GM18873 (cell line): ENCODE measurements at regions not wholly inside any gene's neighbourhood (a gene's known extent, or its start where the extent isn't known, plus 50 kb on each side); places are given as distances from the start of the nearest gene placed in this dataset.

Experiments
- ATAC-seq: cut with Tn5 transposase; IDR thresholded peaks from one replicate; pipeline ENCODE4 v1.9.1; 2021; ENCODE audit warnings: mild to moderate bottlenecking, moderate library complexity, moderate number of reproducible peaks; ENCODE audit not compliant: unreplicated experiment, low FRiP score

DNA sequence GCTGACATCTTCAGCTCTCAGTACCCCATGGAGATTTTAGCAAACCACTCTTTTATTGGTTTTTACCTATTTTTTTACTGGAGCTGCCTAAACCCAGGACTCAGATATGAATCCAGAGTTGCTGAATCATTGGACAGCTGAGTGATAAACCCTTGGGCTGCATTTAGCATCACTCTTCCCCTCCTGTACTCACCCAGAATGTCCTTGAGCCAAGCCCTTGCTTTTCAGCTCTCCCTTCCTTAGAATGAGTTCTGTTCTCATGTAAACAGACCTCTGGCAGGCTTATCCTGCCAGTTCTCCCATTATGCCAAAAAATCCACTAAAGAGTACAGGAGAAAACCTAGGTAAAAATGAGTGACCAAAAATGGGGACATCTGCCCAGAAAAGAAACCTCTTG lies 200.1 kb upstream of the POU2AF2 start:
- no peak for ATAC-seq

DNA sequence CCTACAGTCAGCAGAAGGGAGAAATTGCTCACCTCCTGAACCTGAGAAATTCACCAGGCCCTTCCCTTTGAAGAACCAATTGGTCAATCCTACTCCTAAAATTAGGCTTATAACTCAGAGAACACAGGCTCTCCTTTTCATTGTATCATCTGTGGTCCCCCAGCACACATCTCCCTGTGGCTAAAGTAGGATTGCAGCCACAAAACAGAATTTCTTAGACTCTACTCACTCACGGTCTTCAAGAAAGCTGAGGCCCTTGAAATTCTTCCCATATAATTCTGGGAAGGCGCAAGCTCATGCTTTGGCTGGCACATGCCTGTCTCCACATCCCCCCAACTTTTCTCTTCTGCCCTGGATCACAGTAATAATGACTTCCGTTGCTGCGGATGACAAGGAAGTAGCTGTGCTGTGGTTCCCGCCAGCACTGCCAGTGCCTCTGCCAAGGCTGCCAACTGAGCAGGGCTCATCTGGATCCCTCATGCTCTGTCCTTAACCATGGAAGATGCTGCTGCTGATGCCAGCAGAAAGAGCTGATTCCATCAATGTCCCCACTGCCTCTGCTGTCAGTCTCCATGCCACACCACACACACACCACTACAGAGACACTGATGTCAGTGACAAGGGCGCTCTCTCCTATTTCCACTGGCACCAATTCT lies 200.6 kb upstream of the POU2AF2 start:
- ATAC-seq, result no peak

GRCh38 chr11:111039982-111040381 lies 205.5 kb upstream of the POU2AF2 start:
- no peak for ATAC-seq

DNA sequence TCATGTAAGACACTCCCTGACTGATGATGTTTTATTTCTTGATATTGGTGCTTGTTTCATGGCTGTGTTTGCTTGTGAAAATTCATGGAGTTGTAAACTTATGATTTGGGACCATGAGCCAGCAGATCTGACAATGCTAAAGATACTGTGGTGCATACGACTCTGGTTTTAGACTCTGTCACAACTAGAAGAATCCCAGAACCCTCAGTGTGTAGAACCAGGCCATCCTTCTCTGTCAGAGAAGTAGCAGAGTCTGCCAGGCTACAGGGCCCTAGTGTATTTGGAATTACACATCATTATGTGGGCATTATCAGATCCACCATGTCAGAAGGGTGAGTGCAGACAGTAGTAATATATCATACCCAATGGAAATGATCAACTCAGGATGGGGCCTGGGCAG lies 209.8 kb upstream of the POU2AF2 start:
- ATAC-seq, result no peak

DNA sequence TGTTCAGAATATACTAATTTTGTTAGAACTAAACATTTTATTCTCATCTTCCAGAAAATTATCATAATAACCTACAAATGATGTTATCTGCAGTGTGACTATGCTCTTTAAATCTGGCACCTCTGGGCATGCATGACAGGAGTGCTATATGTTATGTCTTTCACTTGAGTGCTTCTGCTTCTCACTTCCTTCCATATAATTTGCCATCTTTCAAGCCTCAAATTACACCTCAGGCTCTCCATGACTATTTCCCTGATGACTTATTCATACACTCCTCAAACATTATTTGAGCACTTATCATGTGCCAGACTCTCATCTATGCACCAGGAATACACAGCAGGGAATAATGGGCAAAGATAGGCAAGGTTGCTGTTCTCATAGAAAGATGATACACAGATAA lies 219.3 kb upstream of the POU2AF2 start:
- no peak for ATAC-seq

DNA sequence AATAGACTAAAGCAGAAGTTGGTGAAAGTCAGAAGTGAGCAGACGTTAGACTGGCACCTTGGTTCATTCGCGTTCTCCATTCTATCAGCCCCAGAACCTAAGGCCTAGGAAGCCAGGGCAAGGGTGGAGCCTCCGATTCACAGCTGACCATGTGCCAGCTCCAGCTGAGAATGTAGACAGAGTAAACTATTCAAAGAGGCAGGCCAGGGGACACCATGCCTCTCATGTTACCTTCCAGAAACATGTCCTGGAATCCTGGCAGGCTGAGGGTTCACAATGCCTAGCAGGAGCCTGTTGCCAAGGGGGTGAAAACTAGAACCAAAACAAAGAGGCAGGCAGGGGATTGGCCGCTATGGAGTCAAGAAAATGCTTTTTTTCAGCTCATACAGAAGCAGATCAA lies 224.4 kb upstream of the POU2AF2 start:
- ATAC-seq, result no peak

DNA sequence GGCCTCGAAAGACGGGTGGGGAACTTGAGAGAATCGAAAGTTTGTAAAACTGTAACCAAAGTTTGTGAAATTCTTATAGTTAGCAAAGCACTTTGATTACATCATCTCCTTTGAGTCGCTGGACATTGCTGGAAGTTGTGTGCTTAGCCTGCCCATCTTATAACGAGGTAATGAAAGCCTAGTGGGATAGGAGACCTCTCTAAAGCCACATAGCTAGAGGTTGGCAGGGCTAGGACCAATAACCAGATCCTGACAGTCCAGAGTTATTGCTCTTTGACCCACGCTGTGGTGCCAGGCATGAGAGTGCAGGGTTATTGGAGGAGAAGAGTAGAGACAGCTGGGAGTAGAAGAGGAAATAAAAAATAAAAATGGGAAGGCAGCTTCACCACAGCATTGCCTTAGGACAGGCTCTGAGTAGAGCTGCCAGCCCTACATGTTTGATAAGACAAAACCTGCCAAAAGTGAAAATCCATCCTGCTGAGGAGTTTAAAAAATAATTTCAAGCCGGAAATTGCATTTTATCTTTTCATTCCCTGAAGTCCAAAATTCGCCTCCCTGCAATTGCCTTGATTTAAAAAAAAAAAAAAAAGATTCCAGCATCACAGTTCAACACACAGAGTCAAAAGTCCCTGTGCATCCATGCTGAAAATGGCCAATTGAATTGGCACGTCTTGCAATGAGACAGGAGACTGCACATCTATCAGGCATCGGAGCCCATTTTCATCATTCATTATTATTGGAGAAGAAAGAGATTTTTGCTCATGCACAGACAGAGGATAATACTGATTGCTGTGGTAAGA lies 225.5 kb upstream of the POU2AF2 start:
- ATAC-seq, result no peak

DNA sequence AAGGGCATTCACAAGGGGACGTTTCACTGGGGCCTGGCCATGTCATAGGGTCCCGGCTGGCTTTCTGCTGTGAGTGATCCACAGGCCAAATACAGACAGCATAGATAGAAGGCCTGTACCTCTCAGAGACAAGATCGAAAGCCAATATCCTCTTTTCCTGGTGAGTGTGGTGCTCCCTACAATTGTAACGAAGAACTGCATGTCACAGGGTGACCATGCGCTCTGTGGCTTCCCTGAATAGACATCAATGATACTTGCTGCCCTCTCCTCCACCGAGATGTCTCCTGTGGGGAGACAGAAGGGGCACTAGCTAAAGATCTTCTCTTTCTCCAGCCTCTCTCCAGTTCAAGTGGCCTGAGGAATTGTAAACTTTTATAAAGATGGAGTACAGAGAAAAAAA lies 226.1 kb upstream of the POU2AF2 start:
- no peak for ATAC-seq

- no peak for ATAC-seq
Measured at GRCh38 chr11:111018566-111018965, 227.0 kb upstream of the POU2AF2 start.

- no peak for ATAC-seq
Measured at GRCh38 chr11:111012491-111012890, 233.0 kb upstream of the POU2AF2 start.

DNA sequence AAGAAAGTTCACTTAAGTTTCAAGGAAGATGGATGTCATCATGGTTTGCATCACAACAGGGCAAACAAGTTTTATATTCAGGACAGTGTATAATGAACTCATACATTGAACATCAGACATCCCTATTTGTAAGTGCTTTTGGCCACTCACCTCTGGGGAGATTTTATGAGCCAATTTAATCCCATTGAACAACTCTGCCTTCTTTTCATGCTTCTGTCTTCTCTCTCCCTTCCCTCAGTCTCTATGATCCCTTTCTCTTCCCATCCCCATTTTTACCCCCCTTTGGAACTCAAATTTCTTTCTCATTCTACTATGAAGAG lies 234.3 kb upstream of the POU2AF2 start:
- no peak for ATAC-seq

DNA sequence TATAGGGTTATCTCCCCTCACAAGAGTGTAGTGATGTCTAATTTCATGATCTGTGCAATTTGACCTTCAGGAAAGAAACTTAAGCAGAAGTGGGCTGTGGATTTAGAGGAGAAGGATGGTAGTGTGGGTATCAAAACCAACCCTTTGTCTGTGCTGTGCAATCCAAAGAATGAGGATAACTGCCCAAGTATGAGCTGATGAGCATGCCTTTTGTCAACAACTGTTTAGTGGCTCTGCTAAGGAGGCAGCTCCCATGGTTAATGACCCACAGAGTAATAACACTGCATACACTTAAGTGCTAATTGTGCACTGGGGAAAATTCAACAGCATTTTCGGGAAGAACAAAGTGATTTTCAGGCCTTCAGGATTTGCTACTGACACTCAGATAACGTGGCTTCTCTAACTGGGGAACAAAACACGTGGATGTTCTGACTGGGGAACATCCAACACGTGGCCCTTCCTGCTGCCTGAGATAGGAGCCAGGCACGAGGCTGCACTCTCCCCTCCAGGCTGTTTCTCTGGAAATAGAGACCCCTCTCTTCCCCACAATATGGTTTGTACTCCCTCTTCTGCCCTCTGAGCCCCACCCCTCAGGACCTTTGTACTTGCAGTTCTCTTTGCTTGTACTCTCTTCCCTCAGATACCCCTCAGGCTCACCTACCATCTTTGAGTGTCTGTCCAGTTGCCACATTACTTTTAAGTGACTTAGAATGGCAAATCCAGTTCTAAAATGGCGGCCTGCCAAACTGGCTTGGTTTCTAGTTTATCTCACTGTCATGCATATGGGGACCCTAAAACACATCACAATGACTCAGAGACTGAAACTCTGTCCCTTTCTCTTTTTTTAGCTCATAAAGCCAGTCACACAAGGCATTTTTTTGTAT lies 234.9 kb upstream of the POU2AF2 start:
- ATAC-seq, result no peak

- ATAC-seq, result no peak
Measured at GRCh38 chr11:111006227-111006626, 239.3 kb upstream of the POU2AF2 start.

- ATAC-seq, result no peak
Measured at GRCh38 chr11:111001986-111002611, 243.4 kb upstream of the POU2AF2 start.

DNA sequence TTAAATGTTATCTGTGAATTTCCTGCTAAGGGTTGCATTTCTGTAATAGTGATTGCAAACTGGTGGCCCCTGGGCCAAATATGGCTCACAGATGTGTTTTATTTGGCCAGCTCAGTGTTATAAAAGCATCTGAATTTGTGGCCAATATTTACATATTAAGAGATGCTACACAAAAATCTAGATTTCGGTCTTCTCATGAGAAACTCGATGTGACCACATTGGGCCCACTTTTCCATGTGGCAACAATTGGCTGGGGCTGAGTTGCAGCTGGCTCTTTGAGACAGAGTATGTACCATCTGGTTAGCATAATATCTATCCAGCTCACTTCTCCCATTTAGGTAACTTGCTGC lies 244.5 kb upstream of the POU2AF2 start:
- no peak for ATAC-seq

- ATAC-seq, result no peak
Measured at GRCh38 chr11:111000400-111001080, 245.0 kb upstream of the POU2AF2 start.

DNA sequence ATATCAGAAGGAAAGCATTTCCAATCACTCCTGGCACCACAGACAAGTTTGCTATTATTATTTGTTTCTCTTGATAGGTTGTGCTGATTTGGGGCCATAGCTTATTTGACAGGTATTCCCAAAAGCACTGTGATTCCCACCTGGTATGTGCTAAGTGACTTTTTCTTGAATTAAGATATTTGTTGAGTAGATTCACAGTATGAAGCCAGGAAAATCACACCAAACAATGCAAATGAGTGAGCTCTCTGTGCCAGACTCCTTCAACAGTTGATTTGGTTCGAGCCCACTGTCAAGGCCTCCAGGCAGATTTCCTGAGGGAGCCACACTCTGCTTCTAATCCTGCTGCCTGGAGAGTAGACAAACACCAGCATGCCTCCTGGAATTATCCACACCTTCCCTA lies 253.0 kb upstream of the POU2AF2 start:
- no peak for ATAC-seq

GRCh38 chr11:110991661-110992355 lies 253.7 kb upstream of the POU2AF2 start:
- no peak for ATAC-seq

DNA sequence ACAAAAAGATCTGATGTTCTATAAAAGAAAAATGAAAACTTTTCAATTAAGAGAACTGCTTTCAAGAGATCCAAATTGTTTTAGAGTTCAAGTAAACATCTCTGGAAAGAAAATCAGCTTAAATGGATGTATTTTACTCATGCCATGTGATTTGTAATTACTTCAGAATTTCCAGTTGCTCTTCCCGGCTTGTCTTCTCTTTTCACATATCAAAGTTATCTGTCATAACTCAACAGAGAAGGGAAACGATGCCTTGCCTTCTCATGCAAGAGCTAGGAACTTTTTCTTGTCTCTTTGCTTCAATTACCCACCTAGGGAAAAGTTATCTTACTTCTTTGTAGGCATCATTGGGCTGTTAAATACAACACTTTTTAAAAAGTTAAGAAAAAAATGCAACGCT lies 255.2 kb upstream of the POU2AF2 start:
- ATAC-seq, result no peak
